Vagina (tissue), 2 donors: ENCODE measurements at regions not wholly inside any gene's neighbourhood (a gene's known extent, or its start where the extent isn't known, plus 50 kb on each side); places are given as distances from the start of the nearest gene placed in this dataset.

Source experiments
- POLR2AphosphoS5 ChIP-seq, 2 donors: sonication (generic); formaldehyde crosslinking; IDR thresholded peaks; one replicate each; pipeline ENCODE4 v1.9.0; 2017; ENCODE audit warnings: antibody characterized with exemption in 2 of 2, mild to moderate bottlenecking in 2 of 2, low read depth in 1 of 2; ENCODE audit not compliant: insufficient read depth in 1 of 2
- TF ChIP-seq, protein P1 (sequence below), 3 experiments: fragments of 450-650 bp in 2 of 3; fragments of 200-600 bp in 1 of 3; sonication (generic) in 1 of 3; IDR thresholded peaks; one replicate each; pipeline ENCODE4 v1.5.1; 2017 to 2019; ENCODE audit warnings: antibody characterized with exemption in 3 of 3, mild to moderate bottlenecking in 2 of 3, moderate library complexity in 2 of 3

- TF ChIP-seq, protein P1, sequence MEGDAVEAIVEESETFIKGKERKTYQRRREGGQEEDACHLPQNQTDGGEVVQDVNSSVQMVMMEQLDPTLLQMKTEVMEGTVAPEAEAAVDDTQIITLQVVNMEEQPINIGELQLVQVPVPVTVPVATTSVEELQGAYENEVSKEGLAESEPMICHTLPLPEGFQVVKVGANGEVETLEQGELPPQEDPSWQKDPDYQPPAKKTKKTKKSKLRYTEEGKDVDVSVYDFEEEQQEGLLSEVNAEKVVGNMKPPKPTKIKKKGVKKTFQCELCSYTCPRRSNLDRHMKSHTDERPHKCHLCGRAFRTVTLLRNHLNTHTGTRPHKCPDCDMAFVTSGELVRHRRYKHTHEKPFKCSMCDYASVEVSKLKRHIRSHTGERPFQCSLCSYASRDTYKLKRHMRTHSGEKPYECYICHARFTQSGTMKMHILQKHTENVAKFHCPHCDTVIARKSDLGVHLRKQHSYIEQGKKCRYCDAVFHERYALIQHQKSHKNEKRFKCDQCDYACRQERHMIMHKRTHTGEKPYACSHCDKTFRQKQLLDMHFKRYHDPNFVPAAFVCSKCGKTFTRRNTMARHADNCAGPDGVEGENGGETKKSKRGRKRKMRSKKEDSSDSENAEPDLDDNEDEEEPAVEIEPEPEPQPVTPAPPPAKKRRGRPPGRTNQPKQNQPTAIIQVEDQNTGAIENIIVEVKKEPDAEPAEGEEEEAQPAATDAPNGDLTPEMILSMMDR (IDR thresholded peaks at IDR 0.05), result no peak
- TF ChIP-seq POLR2AphosphoS5 (IDR thresholded peaks at IDR 0.05; ENCODE audit: insufficient read depth in 1 of 2, low read depth in 1 of 2), result no peak
Measured at GRCh38 chr5:105899726-105900125, 1771.0 kb downstream of the EFNA5 start.
